ENCODE measurements at regions not wholly inside any gene's neighbourhood (a gene's known extent, or its start where the extent isn't known, plus 50 kb on each side); places are given as distances from the start of the nearest gene placed in this dataset.
"Not testable (repeated sequence)": the region's sequence is repeated elsewhere in the genome, so short reads cannot be mapped to it uniquely, and the experiment has no call there.

DNA sequence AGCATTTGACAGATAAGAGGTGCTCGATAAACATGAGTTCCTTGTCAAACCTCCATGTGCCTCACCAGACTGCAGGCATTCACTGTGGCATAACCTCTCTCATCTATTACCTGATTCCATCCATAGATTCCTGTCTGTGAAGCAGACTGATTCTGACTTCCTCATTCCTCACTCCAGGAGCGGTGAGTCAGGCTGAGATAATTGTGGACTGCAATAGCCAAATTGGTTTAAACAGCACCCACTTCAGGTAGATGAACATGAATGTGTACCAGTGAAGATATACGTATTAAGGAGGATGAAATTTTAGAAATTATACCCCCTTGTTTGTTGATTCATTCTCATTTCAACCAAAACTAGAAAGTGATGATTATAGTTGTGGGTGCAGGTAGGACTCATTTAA is 391.2 kb downstream of the HINT1 start:
- no peak overlapping the region for H2BK12ac ChIP-seq (ENCODE audit: low read length)
- no peak overlapping the region for H3K4ac ChIP-seq (ENCODE audit: low read depth, low read length)
- H2BK120ac ChIP-seq (ENCODE audit: insufficient read depth, low read length, poor library complexity), result no peak overlapping the region
- H3K23ac ChIP-seq (ENCODE audit: low read length), result no peak overlapping the region
- H3K4me3 ChIP-seq (ENCODE audit: low read depth, low read length), result no peak overlapping the region
- no peak overlapping the region for H2BK5ac ChIP-seq (ENCODE audit: low read depth, low read length, poor library complexity)
- no peak overlapping the region for H3K18ac ChIP-seq (ENCODE audit: low read length)
- no peak overlapping the region for H3K9ac ChIP-seq (ENCODE audit: low read length)
- H3K4me2 ChIP-seq (ENCODE audit: low read length), result no peak overlapping the region
- no CpG with 5 or more reads among the region's 3 CpGs for WGBS (ENCODE audit: extremely low coverage, insufficient coverage, insufficient read length)
- no peak overlapping the region for H3K27ac ChIP-seq (ENCODE audit: low read depth, low read length)
- H4K91ac ChIP-seq (ENCODE audit: low read depth, low read length), result no peak overlapping the region
- H3K27me3 ChIP-seq (ENCODE audit: insufficient read depth, low read length), result no peaks in the 10 kb centered on the region
- H3K4me1 ChIP-seq (ENCODE audit: control insufficient read depth in 1 of 2, insufficient read depth in 2 of 2, low read length in 2 of 2), result no peaks in the 10 kb centered on the region
- H3K36me3 ChIP-seq (ENCODE audit: control insufficient read depth in 1 of 2, insufficient read depth in 2 of 2, low read length in 2 of 2), result no peaks in the 10 kb centered on the region
- no peak overlapping the region for H2AK5ac ChIP-seq (ENCODE audit: low read length)
- no peaks in the 10 kb centered on the region for H3K79me2 ChIP-seq (ENCODE audit: control insufficient read depth, insufficient read depth, low read length, poor library complexity)
- no peak overlapping the region for H2AFZ ChIP-seq (ENCODE audit: insufficient read depth, low read length, poor library complexity)
- H4K8ac ChIP-seq (ENCODE audit: low read depth, low read length), result no peak overlapping the region
- H3K9me3 ChIP-seq (ENCODE audit: insufficient read depth, low read depth, low read length), result no peaks in the 10 kb centered on the region
- no peaks in the 10 kb centered on the region for H3K79me1 ChIP-seq (ENCODE audit: low read length)
- H3K14ac ChIP-seq (ENCODE audit: low read length), result no peak overlapping the region
- peak; percentile 74 to 90 for DNase-seq
- H4K12ac ChIP-seq (ENCODE audit: low read depth, low read length), result no peak overlapping the region

DNA sequence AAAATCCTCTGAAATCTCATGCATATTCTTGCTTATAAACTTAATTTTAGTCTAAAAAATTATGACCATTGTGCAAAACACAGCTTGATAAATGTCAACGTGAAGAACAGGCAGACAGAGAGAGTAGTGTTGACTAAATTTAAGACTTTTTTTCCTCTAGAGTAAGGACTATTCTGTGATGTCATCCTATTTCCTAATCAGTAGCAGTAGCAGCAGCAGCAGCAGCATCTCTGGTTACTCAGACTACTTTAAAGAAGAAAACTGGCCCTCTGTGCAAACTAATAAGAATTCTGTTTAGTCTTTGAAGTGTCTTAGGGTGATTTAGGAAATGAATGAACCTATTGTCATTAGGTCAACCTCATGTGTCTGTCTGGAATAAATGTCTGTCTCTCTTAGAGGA is 403.0 kb downstream of the HINT1 start:
- Histone ChIP-seq H3K79me2 (ENCODE audit: control insufficient read depth, insufficient read depth, low read length, poor library complexity) (no peaks in the 10 kb centered on the region), H3K14ac (ENCODE audit: low read length) (no peak overlapping the region), H4K12ac (ENCODE audit: low read depth, low read length) (no peak overlapping the region), H4K91ac (ENCODE audit: low read depth, low read length) (no peak overlapping the region), H2AFZ (ENCODE audit: insufficient read depth, low read length, poor library complexity) (no peak overlapping the region), H3K9me3 (ENCODE audit: insufficient read depth, low read depth, low read length) (no peaks in the 10 kb centered on the region), H3K4me2 (ENCODE audit: low read length) (no peak overlapping the region), H2BK12ac (ENCODE audit: low read length) (no peak overlapping the region), H3K4me3 (ENCODE audit: low read depth, low read length) (no peak overlapping the region), H3K79me1 (ENCODE audit: low read length) (no peaks in the 10 kb centered on the region), H3K9ac (ENCODE audit: low read length) (no peak overlapping the region), H3K27me3 (ENCODE audit: insufficient read depth, low read length) (no peaks in the 10 kb centered on the region), H4K8ac (ENCODE audit: low read depth, low read length) (no peak overlapping the region), H3K27ac (ENCODE audit: low read depth, low read length) (no peak overlapping the region), H3K36me3 (ENCODE audit: control insufficient read depth in 1 of 2, insufficient read depth in 2 of 2, low read length in 2 of 2) (no peaks in the 10 kb centered on the region), H3K23ac (ENCODE audit: low read length) (no peak overlapping the region), H2BK120ac (ENCODE audit: insufficient read depth, low read length, poor library complexity) (no peak overlapping the region), H3K4me1 (ENCODE audit: control insufficient read depth in 1 of 2, insufficient read depth in 2 of 2, low read length in 2 of 2) (no peaks in the 10 kb centered on the region), H2AK5ac (ENCODE audit: low read length) (no peak overlapping the region), H3K4ac (ENCODE audit: low read depth, low read length) (no peak overlapping the region), H2BK5ac (ENCODE audit: low read depth, low read length, poor library complexity) (no peak overlapping the region), H3K18ac (ENCODE audit: low read length) (no peak overlapping the region)
- WGBS (ENCODE audit: extremely low coverage, insufficient coverage, insufficient read length), result no CpG with 5 or more reads among the region's 1 CpG
- peak in 1 of 2 donors; percentile 2 for DNase-seq

DNA sequence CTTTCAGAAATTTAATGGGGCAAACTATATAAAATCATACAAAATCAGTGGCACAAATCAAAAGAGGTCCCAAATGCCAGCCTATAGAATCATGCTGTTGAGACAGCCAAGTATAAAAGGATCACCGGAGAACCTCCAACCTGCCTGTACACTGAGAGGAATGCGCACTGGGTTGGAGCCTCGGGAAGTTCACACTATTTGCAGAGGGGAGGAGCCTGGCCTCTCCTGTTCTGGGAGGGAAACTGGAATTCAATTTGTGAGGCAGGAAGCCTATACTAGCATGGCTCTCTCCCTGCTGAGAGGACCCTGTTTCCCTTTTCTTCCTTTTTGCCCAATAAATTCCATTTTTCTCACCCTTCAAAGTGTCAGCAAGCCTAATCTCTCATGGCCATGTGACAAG is 406.0 kb downstream of the HINT1 start:
- no peak overlapping the region for H2BK120ac ChIP-seq (ENCODE audit: insufficient read depth, low read length, poor library complexity)
- H3K27ac ChIP-seq (ENCODE audit: low read depth, low read length), result no peak overlapping the region
- no peaks in the 10 kb centered on the region for H3K79me2 ChIP-seq (ENCODE audit: control insufficient read depth, insufficient read depth, low read length, poor library complexity)
- WGBS (ENCODE audit: extremely low coverage, insufficient coverage, insufficient read length), result no CpG with 5 or more reads among the region's 3 CpGs
- no peaks in the 10 kb centered on the region for H3K36me3 ChIP-seq (ENCODE audit: control insufficient read depth in 1 of 2, insufficient read depth in 2 of 2, low read length in 2 of 2)
- no peak overlapping the region for H3K18ac ChIP-seq (ENCODE audit: low read length)
- no peak overlapping the region for H2BK5ac ChIP-seq (ENCODE audit: low read depth, low read length, poor library complexity)
- no peak overlapping the region for H4K91ac ChIP-seq (ENCODE audit: low read depth, low read length)
- H2BK12ac ChIP-seq (ENCODE audit: low read length), result no peak overlapping the region
- no peaks in the 10 kb centered on the region for H3K27me3 ChIP-seq (ENCODE audit: insufficient read depth, low read length)
- no peak overlapping the region for H2AFZ ChIP-seq (ENCODE audit: insufficient read depth, low read length, poor library complexity)
- no peak overlapping the region for H3K14ac ChIP-seq (ENCODE audit: low read length)
- no peak overlapping the region for H3K9ac ChIP-seq (ENCODE audit: low read length)
- H3K4me3 ChIP-seq (ENCODE audit: low read depth, low read length), result no peak overlapping the region
- H3K9me3 ChIP-seq (ENCODE audit: insufficient read depth, low read depth, low read length), result no peaks in the 10 kb centered on the region
- H3K79me1 ChIP-seq (ENCODE audit: low read length), result no peaks in the 10 kb centered on the region
- no peak overlapping the region for H4K12ac ChIP-seq (ENCODE audit: low read depth, low read length)
- no peak overlapping the region for H2AK5ac ChIP-seq (ENCODE audit: low read length)
- no peaks in the 10 kb centered on the region for H3K4me1 ChIP-seq (ENCODE audit: control insufficient read depth in 1 of 2, insufficient read depth in 2 of 2, low read length in 2 of 2)
- H4K8ac ChIP-seq (ENCODE audit: low read depth, low read length), result no peak overlapping the region
- DNase-seq, result no peak
- H3K23ac ChIP-seq (ENCODE audit: low read length), result no peak overlapping the region
- no peak overlapping the region for H3K4ac ChIP-seq (ENCODE audit: low read depth, low read length)
- no peak overlapping the region for H3K4me2 ChIP-seq (ENCODE audit: low read length)

DNA sequence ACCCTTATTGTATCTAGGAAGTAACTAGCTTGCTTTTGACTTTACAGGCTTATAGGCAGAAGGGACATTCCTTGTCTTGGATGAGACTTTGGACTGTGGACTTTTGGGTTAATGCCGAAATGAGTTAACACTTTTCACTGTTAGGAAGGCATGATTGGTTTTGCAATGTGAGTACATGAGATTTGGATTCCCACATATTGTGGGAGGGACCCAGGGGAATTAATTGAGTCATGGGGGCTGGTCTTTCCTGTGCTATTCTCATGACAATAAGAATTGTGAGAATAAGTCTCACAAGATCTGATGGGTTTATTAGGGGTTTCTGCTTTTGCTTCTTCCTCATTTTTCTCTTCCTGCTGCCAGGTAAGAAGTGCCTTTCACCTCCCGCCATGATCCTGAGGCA is 417.5 kb downstream of the HINT1 start:
- no peak overlapping the region for H3K18ac ChIP-seq (ENCODE audit: low read length)
- peaks cover 4% of the 10 kb centered on the region for H3K9me3 ChIP-seq (ENCODE audit: insufficient read depth, low read depth, low read length)
- no peaks in the 10 kb centered on the region for H3K27me3 ChIP-seq (ENCODE audit: insufficient read depth, low read length)
- no peak overlapping the region for H2BK5ac ChIP-seq (ENCODE audit: low read depth, low read length, poor library complexity)
- H3K79me2 ChIP-seq (ENCODE audit: control insufficient read depth, insufficient read depth, low read length, poor library complexity), result no peaks in the 10 kb centered on the region
- no peak overlapping the region for H2BK12ac ChIP-seq (ENCODE audit: low read length)
- no peak overlapping the region for H3K4ac ChIP-seq (ENCODE audit: low read depth, low read length)
- no peak overlapping the region for H3K14ac ChIP-seq (ENCODE audit: low read length)
- no peak overlapping the region for H2AFZ ChIP-seq (ENCODE audit: insufficient read depth, low read length, poor library complexity)
- H3K4me2 ChIP-seq (ENCODE audit: low read length), result no peak overlapping the region
- no peak overlapping the region for H4K12ac ChIP-seq (ENCODE audit: low read depth, low read length)
- H2BK120ac ChIP-seq (ENCODE audit: insufficient read depth, low read length, poor library complexity), result no peak overlapping the region
- H3K4me1 ChIP-seq (ENCODE audit: control insufficient read depth in 1 of 2, insufficient read depth in 2 of 2, low read length in 2 of 2), result no peaks in the 10 kb centered on the region
- no peak overlapping the region for H4K8ac ChIP-seq (ENCODE audit: low read depth, low read length)
- H3K23ac ChIP-seq (ENCODE audit: low read length), result no peak overlapping the region
- H3K9ac ChIP-seq (ENCODE audit: low read length), result no peak overlapping the region
- no peak overlapping the region for H4K91ac ChIP-seq (ENCODE audit: low read depth, low read length)
- no peaks in the 10 kb centered on the region for H3K79me1 ChIP-seq (ENCODE audit: low read length)
- H3K27ac ChIP-seq (ENCODE audit: low read depth, low read length), result no peak overlapping the region
- WGBS (ENCODE audit: extremely low coverage, insufficient coverage, insufficient read length), result no CpG with 5 or more reads among the region's 2 CpGs
- DNase-seq, result no peak
- H2AK5ac ChIP-seq (ENCODE audit: low read length), result no peak overlapping the region
- no peaks in the 10 kb centered on the region for H3K36me3 ChIP-seq (ENCODE audit: control insufficient read depth in 1 of 2, insufficient read depth in 2 of 2, low read length in 2 of 2)
- H3K4me3 ChIP-seq (ENCODE audit: low read depth, low read length), result no peak overlapping the region

DNA sequence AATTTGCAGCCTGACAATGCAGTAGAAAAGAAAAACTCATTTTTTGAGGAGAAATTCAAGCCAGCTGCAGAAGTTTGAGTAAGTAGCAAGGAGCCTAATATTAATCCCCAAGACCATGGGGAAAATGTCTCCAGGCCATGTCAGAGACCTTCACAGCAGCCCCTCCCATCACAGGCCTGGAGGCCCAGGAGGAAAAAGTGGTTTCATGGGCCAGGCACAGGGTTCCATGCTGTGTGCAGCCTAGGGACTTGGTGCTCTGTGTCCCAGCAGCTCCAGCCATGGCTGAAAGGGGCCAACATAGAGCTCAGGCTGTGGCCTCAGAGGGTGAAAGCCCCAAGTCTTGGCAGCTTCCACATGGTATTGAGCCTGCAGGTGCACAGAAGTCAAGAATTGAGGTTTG is 418.4 kb downstream of the HINT1 start:
- H3K4me1 ChIP-seq (ENCODE audit: control insufficient read depth in 1 of 2, insufficient read depth in 2 of 2, low read length in 2 of 2); H2AK5ac ChIP-seq (ENCODE audit: low read length); H3K14ac ChIP-seq (ENCODE audit: low read length); H3K4ac ChIP-seq (ENCODE audit: low read depth, low read length); H3K4me2 ChIP-seq (ENCODE audit: low read length); H3K36me3 ChIP-seq (ENCODE audit: control insufficient read depth in 1 of 2, insufficient read depth in 2 of 2, low read length in 2 of 2); H3K9ac ChIP-seq (ENCODE audit: low read length); H2BK5ac ChIP-seq (ENCODE audit: low read depth, low read length, poor library complexity); H3K18ac ChIP-seq (ENCODE audit: low read length); H2BK12ac ChIP-seq (ENCODE audit: low read length); H2AFZ ChIP-seq (ENCODE audit: insufficient read depth, low read length, poor library complexity); H4K91ac ChIP-seq (ENCODE audit: low read depth, low read length); H3K79me2 ChIP-seq (ENCODE audit: control insufficient read depth, insufficient read depth, low read length, poor library complexity); H4K8ac ChIP-seq (ENCODE audit: low read depth, low read length); H3K4me3 ChIP-seq (ENCODE audit: low read depth, low read length); H3K9me3 ChIP-seq (ENCODE audit: insufficient read depth, low read depth, low read length); H3K79me1 ChIP-seq (ENCODE audit: low read length); DNase-seq; H3K23ac ChIP-seq (ENCODE audit: low read length); H3K27ac ChIP-seq (ENCODE audit: low read depth, low read length); H4K12ac ChIP-seq (ENCODE audit: low read depth, low read length); H3K27me3 ChIP-seq (ENCODE audit: insufficient read depth, low read length); H2BK120ac ChIP-seq (ENCODE audit: insufficient read depth, low read length, poor library complexity): not testable (repeated sequence)

All from trophoblast cell (in vitro differentiated cells and primary cell).